HG03354 (cell line): ENCODE measurements at regions not wholly inside any gene's neighbourhood (a gene's known extent, or its start where the extent isn't known, plus 50 kb on each side); places are given as distances from the start of the nearest gene placed in this dataset.
"Not testable (repeated sequence)": the region's sequence is repeated elsewhere in the genome, so short reads cannot be mapped to it uniquely, and the experiment has no call there.

Experiments used
- ATAC-seq: cut with Tn5 transposase; IDR thresholded peaks from one replicate; pipeline ENCODE4 v1.9.1; 2021; ENCODE audit warnings: mild to moderate bottlenecking; ENCODE audit not compliant: unreplicated experiment, poor library complexity, severe bottlenecking

DNA sequence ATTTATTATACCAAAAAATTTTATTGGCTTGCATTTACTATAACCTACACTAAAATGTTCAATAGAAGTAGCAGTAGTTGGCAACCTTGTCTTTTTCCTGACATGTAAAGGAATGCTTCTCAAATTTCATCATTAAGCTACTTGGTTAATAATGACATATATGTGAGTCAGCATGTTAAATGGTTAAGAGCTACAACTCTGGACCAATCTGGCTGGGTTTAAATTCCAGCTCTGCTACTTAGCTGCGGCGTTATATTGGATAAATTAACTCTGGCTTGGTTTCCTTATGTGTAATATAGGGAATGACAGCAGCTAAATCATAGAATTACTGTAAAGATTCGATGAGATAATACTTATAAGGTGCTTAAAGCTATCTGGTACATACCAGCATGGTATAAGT lies 53.7 kb upstream of the OTOGL start:
- no peak for ATAC-seq

DNA sequence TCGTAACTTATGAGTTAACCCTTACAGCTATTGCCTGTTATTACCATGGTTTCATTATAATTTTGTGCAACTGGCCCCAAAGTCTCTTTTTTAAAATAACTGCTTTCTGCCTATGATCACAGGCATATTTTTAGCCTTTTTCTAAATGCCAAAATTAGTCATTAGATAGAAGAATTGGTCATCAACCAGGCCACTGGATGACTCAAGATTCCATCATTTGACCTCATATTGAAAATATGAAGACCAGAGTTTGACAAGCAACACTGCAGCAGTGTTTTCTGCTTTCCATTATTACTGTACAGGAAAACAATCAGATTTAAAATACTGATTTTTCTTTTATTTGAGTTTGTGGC lies 54.7 kb upstream of the OTOGL start:
- no peak for ATAC-seq

DNA sequence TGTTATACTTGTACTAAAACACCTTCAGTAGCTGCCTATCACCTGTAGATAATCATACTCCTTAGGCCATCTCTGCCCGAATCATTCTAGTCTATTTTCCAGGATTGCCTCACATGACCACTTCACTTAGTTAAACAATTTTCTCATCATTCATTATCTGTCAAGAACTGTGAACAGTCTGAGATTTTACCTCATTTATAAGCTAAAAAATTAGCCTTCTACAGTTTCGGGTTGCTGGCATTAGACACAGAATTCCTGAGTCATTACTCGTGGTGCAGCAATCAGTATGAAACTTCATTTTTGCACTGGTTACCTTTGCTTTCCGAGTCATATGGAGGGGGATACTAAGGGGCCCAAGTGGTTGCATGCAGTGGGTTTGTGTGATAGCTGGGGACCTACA lies 57.6 kb upstream of the OTOGL start:
- no peak for ATAC-seq

DNA sequence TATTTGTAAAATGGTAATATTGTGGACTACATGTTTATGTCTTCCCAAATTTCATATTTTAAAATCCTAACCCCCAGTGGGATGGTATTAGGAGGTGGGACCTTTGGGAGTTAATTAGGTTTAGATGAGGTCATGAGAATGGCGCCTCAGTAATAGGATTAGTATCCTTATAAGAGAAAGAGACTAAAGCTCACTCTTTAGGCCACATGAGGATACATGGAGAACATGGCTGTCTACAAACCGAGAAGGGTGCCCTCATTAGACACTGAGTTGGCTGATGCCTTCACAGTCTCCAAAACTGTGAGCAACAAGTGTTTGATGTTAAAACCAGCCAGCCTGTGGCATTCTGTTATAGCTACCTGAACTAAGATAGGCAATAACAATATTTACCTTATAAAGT lies 58.3 kb upstream of the OTOGL start:
- ATAC-seq = no peak

DNA sequence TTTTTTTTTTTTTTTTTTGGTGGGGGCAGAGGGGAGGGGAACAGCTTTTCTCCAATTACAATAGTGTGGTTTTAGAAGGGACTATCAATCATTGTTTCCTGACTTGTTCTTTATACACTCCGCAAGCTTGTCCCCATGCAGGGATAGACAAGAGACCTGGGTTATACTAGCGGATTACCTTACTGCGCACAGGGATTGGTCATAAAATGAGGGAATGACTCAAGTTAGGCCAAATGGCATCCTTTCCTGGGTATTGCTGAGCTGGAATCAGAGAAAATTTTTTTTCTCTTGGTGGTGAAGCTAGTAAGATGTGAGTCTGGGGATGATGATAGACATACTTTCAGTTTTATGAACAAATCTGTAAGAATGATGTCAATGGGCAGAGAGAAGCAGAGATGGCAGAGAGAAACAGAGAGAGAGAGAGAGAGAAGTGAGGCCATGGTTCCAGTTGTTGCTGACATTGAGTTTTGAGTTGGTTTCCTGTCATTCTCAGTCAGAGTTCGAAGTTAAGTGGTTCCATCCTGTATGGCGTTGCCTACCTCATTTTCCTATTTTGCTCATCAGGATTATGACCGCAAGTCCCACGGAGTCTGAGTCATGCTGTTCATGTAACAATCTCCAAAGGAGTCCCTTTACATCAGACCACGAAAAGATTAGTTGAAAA lies 59.1 kb upstream of the OTOGL start:
- ATAC-seq = no peak

DNA sequence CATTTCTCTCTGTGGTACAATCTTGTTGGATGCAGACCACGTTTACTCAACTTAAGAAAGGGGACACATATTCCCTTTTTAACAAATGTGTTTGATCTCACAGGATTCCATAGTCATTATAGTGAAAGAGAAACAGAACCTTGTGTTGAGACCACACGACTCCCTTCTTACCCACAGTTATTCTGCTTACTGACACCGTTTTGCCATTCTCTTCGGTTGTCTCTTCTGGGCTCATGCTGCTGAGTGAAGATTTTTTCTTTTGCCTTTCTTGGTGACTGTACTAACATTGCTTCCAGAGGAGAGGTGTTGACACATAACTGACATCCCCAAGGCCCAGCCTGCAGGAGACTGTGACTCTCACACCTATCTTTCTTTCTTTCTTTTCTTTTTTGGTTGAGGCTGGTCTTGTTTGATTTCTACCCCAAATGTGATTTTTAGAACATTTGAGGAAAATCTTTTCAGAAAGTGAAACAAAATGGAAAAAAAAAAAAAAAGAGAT lies 61.2 kb upstream of the OTOGL start:
- ATAC-seq = no peak

DNA sequence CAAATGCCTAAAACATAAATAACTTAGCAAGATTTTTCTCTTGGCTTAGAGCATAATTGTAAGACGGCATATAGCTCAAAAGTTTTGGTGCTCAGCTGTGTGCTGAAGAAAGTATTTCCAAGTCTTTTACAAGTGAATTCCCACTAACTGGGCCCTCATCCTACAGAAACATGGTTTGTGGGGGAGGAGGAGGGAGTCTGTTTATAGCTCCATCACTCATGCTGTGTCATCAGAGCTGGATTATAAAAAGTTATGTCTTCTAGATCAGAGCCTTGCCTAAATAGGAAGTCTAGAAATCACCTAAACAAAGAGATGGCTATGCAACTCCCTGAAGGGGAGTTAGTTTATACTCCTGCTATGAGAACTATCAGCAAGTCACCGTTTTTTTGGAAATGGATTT lies 65.9 kb upstream of the OTOGL start:
- no peak for ATAC-seq

DNA sequence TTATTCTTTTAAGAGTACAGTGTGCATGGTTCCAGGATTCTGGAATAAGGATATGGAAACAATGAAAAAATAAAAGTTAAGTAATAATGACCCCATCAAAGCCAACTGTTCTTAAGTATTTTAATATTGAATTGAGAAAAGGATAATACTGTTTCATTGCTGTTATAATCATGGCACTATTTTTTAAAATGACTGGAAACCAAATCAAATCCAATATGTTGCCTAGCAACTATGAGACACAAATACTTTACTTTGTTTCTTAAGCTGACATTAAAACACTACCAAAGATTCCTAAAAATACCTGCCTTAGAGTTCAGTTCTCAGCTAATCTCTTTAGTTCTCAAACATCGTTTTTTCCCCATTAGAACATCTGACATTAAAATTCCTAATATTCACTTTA lies 66.4 kb upstream of the OTOGL start:
- no peak for ATAC-seq

DNA sequence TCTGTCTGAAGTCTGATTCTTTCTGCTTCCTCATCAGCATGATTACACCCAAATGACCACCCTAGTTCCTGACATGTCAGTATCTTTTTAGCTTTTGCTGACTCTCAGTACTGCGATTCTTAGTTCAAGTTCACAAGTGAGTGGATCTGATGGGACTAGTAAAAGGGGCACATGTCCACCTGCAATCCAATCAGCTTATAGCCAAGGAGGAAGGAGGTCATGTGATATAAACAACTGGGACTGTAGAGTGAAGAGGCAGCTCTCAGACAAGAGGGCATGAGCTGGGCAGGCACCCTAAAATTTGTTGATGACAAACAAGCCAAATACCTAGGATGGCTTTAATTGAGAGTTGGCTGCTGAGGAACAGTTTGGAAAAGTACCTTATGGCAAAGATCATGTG lies 68.1 kb upstream of the OTOGL start:
- no peak for ATAC-seq

DNA sequence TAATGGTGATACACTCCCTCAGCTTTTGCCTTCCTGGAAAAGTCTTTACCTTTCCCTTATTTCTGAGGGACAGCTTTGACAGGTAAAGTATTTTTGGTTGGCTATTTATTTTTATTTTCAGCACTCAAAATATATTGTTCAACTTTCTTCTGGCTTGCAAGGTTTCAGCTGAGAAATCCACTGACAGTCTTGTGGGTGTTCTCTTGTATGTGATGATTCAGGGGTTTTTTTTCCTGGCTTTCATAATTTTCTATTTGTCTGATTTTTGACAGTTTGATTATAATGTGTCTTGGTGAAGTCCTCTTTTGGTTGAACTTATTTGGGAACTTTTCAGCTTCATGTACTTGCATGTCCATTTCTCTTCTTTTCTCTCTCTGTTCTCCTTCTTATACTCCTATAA lies 73.7 kb upstream of the OTOGL start:
- ATAC-seq = no peak

DNA sequence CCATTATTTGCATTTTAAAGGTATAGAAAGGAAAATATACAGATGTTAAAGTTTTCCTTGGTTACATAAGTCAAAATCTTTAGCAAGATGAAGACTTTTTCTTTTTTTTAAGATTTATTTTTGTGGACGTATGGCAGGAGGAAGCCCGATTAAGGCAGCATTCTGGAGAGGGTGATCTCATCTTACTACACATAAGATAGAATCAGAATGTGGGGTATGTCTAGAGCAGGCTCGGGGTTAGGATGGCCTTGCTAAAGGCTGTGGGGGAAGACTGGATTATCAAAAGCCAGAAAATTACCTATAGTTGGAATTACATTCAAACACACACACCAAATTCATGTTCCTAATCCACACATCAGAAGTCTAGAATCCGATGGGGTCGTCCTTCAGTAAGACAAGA lies 79.6 kb upstream of the OTOGL start:
- no peak for ATAC-seq

DNA sequence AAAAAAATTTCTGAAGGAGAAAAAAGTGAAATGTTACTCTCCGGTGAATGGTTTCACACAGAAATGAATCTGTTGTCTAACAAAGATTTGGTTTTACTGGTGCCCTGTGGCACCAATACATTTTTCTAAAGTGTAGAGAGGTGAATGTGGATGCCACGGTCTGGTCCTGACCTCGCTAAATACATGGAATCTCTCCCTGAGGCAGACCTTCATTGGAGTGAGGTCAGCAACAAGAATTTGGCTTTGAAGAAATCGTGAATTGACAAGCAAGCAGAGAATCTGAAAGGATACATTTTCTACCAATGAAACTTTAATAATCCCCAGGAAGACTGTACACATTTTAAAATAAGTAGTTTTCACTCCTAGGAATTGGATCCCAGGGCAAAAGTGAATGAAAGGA lies 81.2 kb upstream of the OTOGL start:
- ATAC-seq = no peak

DNA sequence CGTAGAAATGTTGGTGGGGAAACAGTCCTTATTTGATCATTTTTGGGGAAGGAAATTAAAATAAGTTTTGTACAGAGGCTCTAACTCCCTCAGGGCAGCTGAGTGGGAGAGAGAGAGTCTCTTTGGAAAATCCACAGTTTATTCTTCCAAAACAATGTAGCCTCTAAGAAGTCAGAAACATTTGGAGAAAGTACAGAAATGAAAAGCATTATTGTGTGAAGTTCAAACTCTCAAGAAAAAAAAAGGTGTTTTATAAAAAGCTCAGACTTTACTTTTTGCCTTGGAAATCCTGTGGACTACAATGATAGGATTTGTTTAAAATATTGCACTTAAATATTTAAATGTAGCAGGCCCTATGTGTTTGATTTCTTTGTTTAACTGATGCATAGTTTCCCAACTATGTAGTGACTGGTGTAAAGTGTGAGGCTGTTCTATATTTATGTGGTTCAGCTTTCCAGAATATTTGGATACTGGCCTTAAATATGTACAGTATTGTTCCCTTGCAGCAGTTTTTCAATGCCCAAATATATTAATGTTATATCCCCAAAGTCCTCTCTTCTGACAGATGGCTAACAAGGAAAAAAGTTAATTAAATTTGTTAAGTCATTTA lies 82.0 kb upstream of the OTOGL start:
- no peak for ATAC-seq

DNA sequence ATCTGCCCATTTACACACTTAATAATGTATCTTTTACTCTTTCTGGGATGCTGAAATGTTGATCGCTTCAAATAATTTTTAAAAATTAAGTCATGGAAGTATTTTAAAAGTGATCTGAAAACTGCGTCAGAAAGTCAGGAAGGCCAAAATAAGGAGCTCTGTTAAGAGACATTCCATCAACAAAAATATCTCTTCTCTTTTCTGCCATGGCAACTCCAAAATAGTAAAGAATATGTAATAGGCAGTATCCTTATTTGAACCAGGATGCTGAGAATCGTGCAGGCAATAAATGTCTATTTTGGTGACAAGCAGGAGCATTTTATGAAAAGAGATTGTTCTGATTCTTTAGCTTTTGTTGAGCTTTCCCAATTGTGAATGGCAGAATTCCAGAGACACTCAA lies 81.8 kb upstream of the PPP1R12A start:
- ATAC-seq = no peak

DNA sequence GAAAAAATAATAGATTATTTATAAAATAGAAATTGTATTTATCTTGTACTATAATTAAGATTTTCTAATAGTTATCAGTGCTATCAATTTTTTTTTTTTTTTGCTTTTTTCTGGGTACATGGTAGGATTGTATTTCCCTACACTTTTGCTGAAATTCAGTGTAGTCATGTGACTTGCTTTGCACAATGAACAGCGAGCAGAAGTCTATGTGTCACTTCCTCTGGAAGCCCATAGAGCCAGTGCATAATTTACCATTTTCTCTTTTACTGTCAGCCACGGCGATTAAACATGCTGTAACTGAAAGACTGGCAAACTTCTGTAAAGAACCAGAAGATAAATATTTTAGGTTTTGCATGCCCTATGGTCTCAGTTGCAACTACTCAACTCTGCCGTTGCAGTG lies 80.8 kb upstream of the PPP1R12A start:
- no peak for ATAC-seq

DNA sequence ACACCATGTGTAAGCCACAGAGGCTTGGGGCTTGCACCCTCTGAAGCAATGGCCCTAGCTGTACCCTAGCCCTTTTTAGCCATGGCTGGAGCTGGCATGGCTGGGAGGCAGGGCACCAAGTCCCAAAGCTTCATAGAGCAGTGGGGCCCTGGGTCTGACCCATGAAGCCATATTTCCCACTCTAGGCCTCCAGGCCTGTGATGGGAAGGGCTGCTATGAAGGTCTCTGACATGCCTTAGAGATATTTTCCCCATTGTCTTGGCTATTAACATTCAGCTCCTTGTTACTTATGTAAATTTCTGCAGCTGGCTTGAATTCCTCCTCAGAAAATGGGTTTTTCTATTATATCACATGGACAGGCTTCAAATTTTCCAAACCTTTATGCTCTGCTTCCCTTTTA lies 68.8 kb upstream of the PPP1R12A start:
- ATAC-seq = not testable (repeated sequence)

DNA sequence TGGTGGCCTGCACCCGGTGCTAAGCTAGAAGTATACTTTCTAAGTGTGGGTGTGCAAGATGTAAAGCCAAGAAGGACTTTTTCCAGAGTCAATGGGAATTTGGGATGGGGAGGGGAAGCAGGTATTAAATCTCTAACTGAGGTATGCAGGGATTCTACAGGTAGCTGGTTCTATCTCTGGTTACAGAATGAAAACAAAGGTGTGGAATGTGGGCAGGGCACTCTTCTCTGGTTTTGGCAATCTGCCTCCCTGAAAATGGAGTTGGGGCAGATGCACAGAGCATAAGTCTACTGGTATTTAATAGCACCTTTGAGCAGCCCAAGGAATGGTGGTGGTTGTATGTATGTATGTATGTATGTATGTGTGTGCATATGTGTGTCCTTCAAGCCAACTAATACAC lies 66.7 kb upstream of the PPP1R12A start:
- no peak for ATAC-seq

DNA sequence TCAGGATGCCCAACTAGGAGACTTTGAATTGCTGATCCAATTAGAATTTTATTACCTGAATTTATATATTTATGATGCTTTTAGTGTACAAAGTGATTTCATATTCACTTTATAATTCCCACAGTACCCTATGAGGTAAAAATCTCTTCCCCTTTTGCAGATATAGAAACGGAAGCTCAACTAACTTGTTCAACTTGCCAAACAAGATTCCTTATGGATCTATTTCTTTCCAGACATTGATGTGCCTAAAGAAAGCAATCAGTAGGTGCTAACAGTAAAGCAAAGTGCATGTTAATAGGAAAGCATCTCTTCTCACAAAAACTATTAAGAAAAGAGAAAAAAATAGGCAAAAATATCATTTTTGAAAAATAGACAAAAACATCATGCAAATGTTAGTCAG lies 65.9 kb upstream of the PPP1R12A start:
- ATAC-seq = no peak

DNA sequence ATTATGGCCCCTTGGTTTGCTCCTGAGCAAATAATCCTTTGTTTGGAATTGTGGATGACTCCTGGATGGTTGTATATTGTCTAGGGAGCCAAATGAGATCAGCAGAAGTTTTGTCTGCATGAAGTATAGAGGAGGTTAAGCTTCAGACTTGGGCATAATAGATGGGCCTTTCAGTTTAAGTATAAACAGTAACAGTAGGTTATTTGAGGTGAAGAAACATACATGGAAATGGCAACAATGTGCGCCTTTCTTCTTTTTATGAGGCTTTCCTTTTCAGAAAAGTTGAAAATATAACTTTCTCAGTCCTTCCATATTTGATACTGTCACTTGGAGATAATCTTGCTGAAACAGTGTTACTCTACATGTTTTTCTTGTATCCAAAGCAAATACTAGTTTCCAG lies 63.7 kb upstream of the PPP1R12A start:
- no peak for ATAC-seq

DNA sequence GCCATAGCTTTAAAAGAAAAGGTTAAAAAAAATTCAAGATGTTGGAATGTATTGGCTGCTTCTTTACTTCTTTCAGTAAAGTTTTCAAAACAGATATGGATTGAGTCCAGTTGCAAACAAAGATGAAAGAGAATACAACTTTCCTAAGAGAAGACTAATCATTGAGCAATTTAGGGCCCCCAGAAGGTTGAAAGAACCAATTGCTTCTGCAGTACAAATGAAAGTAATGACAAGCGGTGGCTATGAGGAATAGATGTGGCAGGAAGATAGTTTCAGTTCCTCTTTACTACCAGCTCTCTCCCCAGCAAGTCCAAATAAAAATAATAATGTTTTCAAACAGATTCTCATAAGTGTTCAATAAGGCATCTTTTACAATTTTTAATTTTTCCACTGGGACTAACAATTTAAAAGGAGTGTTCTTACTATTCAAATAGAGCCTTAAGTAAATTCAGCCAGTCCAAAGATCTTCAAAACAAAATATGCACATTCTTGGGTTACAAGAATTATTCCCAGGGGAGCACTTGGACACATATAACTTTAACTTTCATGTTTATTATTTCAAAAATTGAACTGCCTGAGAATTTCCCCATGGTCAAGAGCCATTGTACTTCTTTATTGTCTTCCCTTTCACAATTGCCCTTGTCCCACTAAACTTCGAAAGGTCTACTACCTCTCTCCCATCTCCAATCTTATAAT lies 62.3 kb upstream of the PPP1R12A start:
- ATAC-seq = peak; percentile 100

DNA sequence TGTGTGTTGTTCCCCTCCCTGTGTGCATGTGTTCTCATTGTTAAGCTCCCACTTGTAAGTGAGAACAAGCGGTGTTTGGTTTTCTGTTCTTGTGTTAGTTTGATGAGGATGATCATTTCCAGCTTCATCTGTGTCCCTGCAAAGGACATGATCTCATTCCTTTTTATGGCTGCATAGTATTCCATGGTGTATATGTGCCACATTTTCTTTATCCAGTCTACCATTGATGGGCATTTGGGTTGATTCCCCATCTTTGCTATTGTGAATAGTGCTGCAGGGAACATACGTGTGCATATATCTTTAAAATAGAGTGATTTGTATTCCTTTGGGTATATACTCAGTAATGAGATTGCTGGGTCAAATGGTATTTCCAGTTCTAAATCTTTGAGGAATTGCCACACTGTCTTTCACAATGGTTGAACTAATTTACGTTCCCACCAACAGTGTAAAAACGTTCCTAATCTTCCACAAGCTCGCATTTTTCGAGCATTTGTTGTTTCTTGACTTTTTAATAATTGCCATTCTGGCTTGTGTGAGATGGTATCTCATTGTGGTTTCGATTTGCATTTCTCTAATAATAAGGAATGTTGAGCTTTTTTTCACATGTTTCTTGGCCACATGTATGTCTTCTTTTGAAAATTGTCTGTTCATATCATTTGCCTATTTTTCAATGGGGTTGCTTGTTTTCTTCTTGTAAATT lies 60.6 kb upstream of the PPP1R12A start:
- not testable (repeated sequence) for ATAC-seq
